ENCODE measurements at regions not wholly inside any gene's neighbourhood (a gene's known extent, or its start where the extent isn't known, plus 50 kb on each side); places are given as distances from the start of the nearest gene placed in this dataset.

GRCh38 chr5:42277293-42277692 lies 145.9 kb upstream of the GHR start:
- no peaks in the 10 kb centered on the region for H3K36me3 ChIP-seq (ENCODE audit: control insufficient read depth in 1 of 2, insufficient read depth in 2 of 2, low read depth in 1 of 2, low read length in 2 of 2)
- no peak for DNase-seq
- no peak overlapping the region for H3K18ac ChIP-seq (ENCODE audit: low read depth in 1 of 2, low read length in 2 of 2)
- WGBS = 77% methylated on average over 2 of the region's 2 CpGs
- H2AK5ac ChIP-seq (ENCODE audit: low read length, severe bottlenecking) = no peak overlapping the region
- H2BK12ac ChIP-seq (ENCODE audit: low read length in 2 of 2) = no peak overlapping the region
- H3K4ac ChIP-seq (ENCODE audit: low read depth in 1 of 2, low read length in 2 of 2) = no peak overlapping the region
- H4K91ac ChIP-seq (ENCODE audit: low read length) = no peak overlapping the region
- H2AFZ ChIP-seq (ENCODE audit: low read depth, low read length) = no peak overlapping the region
- no peak overlapping the region for H2BK120ac ChIP-seq (ENCODE audit: low read depth, low read length)
- no peak overlapping the region for H2BK15ac ChIP-seq (ENCODE audit: low read depth, poor library complexity, severe bottlenecking)
- no peaks in the 10 kb centered on the region for H3K27me3 ChIP-seq (ENCODE audit: control insufficient read depth in 1 of 2, insufficient read depth in 1 of 2, low read length in 2 of 2)
- no peak overlapping the region for H2BK5ac ChIP-seq (ENCODE audit: low read depth, low read length, poor library complexity, severe bottlenecking)
- no peak overlapping the region for H4K8ac ChIP-seq (ENCODE audit: low read length)
- H3K27ac ChIP-seq (ENCODE audit: low read length, poor library complexity, severe bottlenecking) = no peak overlapping the region
- no peak overlapping the region for H3K4me2 ChIP-seq (ENCODE audit: low read length, poor library complexity, severe bottlenecking)
- H3K4me3 ChIP-seq (ENCODE audit: insufficient read depth in 1 of 2, low read depth in 1 of 2, low read length in 2 of 2) = no peak overlapping the region
- H3K9ac ChIP-seq (ENCODE audit: low read length) = no peak overlapping the region
- no peak overlapping the region for H3K14ac ChIP-seq (ENCODE audit: low read length in 2 of 2)
- no peaks in the 10 kb centered on the region for H3K4me1 ChIP-seq (ENCODE audit: control insufficient read depth, insufficient read depth, low read depth, low read length)
- no peak overlapping the region for H3K23ac ChIP-seq (ENCODE audit: low read length in 2 of 2)
- no peaks in the 10 kb centered on the region for H3K9me3 ChIP-seq (ENCODE audit: control insufficient read depth, low read length)
- H3K79me1 ChIP-seq (replicated peaks; ENCODE audit: low read length, poor library complexity, severe bottlenecking) = no peaks in the 10 kb centered on the region

GRCh38 chr5:42284584-42284983 lies 138.7 kb upstream of the GHR start:
- Histone ChIP-seq H2BK15ac (ENCODE audit: low read depth, poor library complexity, severe bottlenecking) (no peak overlapping the region), H2AK5ac (ENCODE audit: low read length, severe bottlenecking) (no peak overlapping the region), H3K9ac (ENCODE audit: low read length) (no peak overlapping the region), H3K4ac (ENCODE audit: low read depth in 1 of 2, low read length in 2 of 2) (no peak overlapping the region), H3K27me3 (ENCODE audit: control insufficient read depth in 1 of 2, insufficient read depth in 1 of 2, low read length in 2 of 2) (no peaks in the 10 kb centered on the region), H2BK120ac (ENCODE audit: low read depth, low read length) (no peak overlapping the region), H3K23ac (ENCODE audit: low read length in 2 of 2) (no peak overlapping the region), H2AFZ (ENCODE audit: low read depth, low read length) (no peak overlapping the region), H3K4me2 (ENCODE audit: low read length, poor library complexity, severe bottlenecking) (no peak overlapping the region), H2BK12ac (ENCODE audit: low read length in 2 of 2) (no peak overlapping the region), H3K18ac (ENCODE audit: low read depth in 1 of 2, low read length in 2 of 2) (no peak overlapping the region), H3K9me3 (ENCODE audit: control insufficient read depth, low read length) (no peaks in the 10 kb centered on the region), H3K4me1 (ENCODE audit: control insufficient read depth, insufficient read depth, low read depth, low read length) (no peaks in the 10 kb centered on the region), H3K14ac (ENCODE audit: low read length in 2 of 2) (no peak overlapping the region), H3K36me3 (ENCODE audit: control insufficient read depth in 1 of 2, insufficient read depth in 2 of 2, low read depth in 1 of 2, low read length in 2 of 2) (no peaks in the 10 kb centered on the region), H4K91ac (ENCODE audit: low read length) (no peak overlapping the region), H3K79me1 (replicated peaks; ENCODE audit: low read length, poor library complexity, severe bottlenecking) (no peaks in the 10 kb centered on the region), H2BK5ac (ENCODE audit: low read depth, low read length, poor library complexity, severe bottlenecking) (no peak overlapping the region), H3K27ac (ENCODE audit: low read length, poor library complexity, severe bottlenecking) (no peak overlapping the region), H4K8ac (ENCODE audit: low read length) (no peak overlapping the region), H3K4me3 (ENCODE audit: insufficient read depth in 1 of 2, low read depth in 1 of 2, low read length in 2 of 2) (no peak overlapping the region)
- no peak for DNase-seq

- Histone ChIP-seq H3K4ac (ENCODE audit: low read depth in 1 of 2, low read length in 2 of 2) (no peak overlapping the region), H2AK5ac (ENCODE audit: low read length, severe bottlenecking) (no peak overlapping the region), H3K4me3 (ENCODE audit: insufficient read depth in 1 of 2, low read depth in 1 of 2, low read length in 2 of 2) (no peak overlapping the region), H2AFZ (ENCODE audit: low read depth, low read length) (no peak overlapping the region), H3K18ac (ENCODE audit: low read depth in 1 of 2, low read length in 2 of 2) (no peak overlapping the region), H2BK12ac (ENCODE audit: low read length in 2 of 2) (no peak overlapping the region), H2BK5ac (ENCODE audit: low read depth, low read length, poor library complexity, severe bottlenecking) (no peak overlapping the region), H2BK15ac (ENCODE audit: low read depth, poor library complexity, severe bottlenecking) (no peak overlapping the region), H4K8ac (ENCODE audit: low read length) (no peak overlapping the region), H2BK120ac (ENCODE audit: low read depth, low read length) (no peak overlapping the region), H3K36me3 (ENCODE audit: control insufficient read depth in 1 of 2, insufficient read depth in 2 of 2, low read depth in 1 of 2, low read length in 2 of 2) (no peaks in the 10 kb centered on the region), H3K4me1 (ENCODE audit: control insufficient read depth, insufficient read depth, low read depth, low read length) (no peaks in the 10 kb centered on the region), H4K91ac (ENCODE audit: low read length) (no peak overlapping the region), H3K4me2 (ENCODE audit: low read length, poor library complexity, severe bottlenecking) (no peak overlapping the region), H3K79me1 (replicated peaks; ENCODE audit: low read length, poor library complexity, severe bottlenecking) (no peaks in the 10 kb centered on the region), H3K9ac (ENCODE audit: low read length) (no peak overlapping the region), H3K23ac (ENCODE audit: low read length in 2 of 2) (no peak overlapping the region), H3K27me3 (ENCODE audit: control insufficient read depth in 1 of 2, insufficient read depth in 1 of 2, low read length in 2 of 2) (no peaks in the 10 kb centered on the region), H3K9me3 (ENCODE audit: control insufficient read depth, low read length) (no peaks in the 10 kb centered on the region), H3K27ac (ENCODE audit: low read length, poor library complexity, severe bottlenecking) (no peak overlapping the region), H3K14ac (ENCODE audit: low read length in 2 of 2) (no peak overlapping the region)
- WGBS = 57% methylated on average over 1 of the region's 2 CpGs
- no peak for DNase-seq
These were observed 138.0 kb upstream of the GHR start for GRCh38 chr5:42285230-42285629.

GRCh38 chr5:42300496-42300895 lies 122.7 kb upstream of the GHR start:
- Histone ChIP-seq H2BK15ac (ENCODE audit: low read depth, poor library complexity, severe bottlenecking) (no peak overlapping the region), H2BK5ac (ENCODE audit: low read depth, low read length, poor library complexity, severe bottlenecking) (no peak overlapping the region), H3K9ac (ENCODE audit: low read length) (no peak overlapping the region), H3K36me3 (ENCODE audit: control insufficient read depth in 1 of 2, insufficient read depth in 2 of 2, low read depth in 1 of 2, low read length in 2 of 2) (no peaks in the 10 kb centered on the region), H2AK5ac (ENCODE audit: low read length, severe bottlenecking) (no peak overlapping the region), H3K4me2 (ENCODE audit: low read length, poor library complexity, severe bottlenecking) (no peak overlapping the region), H4K8ac (ENCODE audit: low read length) (no peak overlapping the region), H4K91ac (ENCODE audit: low read length) (no peak overlapping the region), H3K18ac (ENCODE audit: low read depth in 1 of 2, low read length in 2 of 2) (no peak overlapping the region), H2AFZ (ENCODE audit: low read depth, low read length) (no peak overlapping the region), H3K23ac (ENCODE audit: low read length in 2 of 2) (no peak overlapping the region), H3K14ac (ENCODE audit: low read length in 2 of 2) (no peak overlapping the region), H2BK12ac (ENCODE audit: low read length in 2 of 2) (no peak overlapping the region), H3K4me1 (ENCODE audit: control insufficient read depth, insufficient read depth, low read depth, low read length) (no peaks in the 10 kb centered on the region), H3K79me1 (replicated peaks; ENCODE audit: low read length, poor library complexity, severe bottlenecking) (no peaks in the 10 kb centered on the region), H3K27ac (ENCODE audit: low read length, poor library complexity, severe bottlenecking) (no peak overlapping the region), H2BK120ac (ENCODE audit: low read depth, low read length) (no peak overlapping the region), H3K4ac (ENCODE audit: low read depth in 1 of 2, low read length in 2 of 2) (no peak overlapping the region), H3K27me3 (ENCODE audit: control insufficient read depth in 1 of 2, insufficient read depth in 1 of 2, low read length in 2 of 2) (no peaks in the 10 kb centered on the region), H3K9me3 (ENCODE audit: control insufficient read depth, low read length) (peaks cover 8% of the 10 kb centered on the region), H3K4me3 (ENCODE audit: insufficient read depth in 1 of 2, low read depth in 1 of 2, low read length in 2 of 2) (no peak overlapping the region)
- WGBS = 85% methylated on average over 2 of the region's 2 CpGs
- no peak for DNase-seq
